Natural killer cell (primary cell): ENCODE measurements at regions not wholly inside any gene's neighbourhood (a gene's known extent, or its start where the extent isn't known, plus 50 kb on each side); places are given as distances from the start of the nearest gene placed in this dataset.

Source experiments
- ATAC-seq, 3 donors: fragments of 150-1000 bp in 2 of 3; fragments of 200-7000 bp in 1 of 3; cut with Tn5 transposase; 1 replicate in 1 of 3; 2 replicates in 2 of 3; pipeline ENCODE4 v1.10.0; 2021; ENCODE audit warnings: mild to moderate bottlenecking in 2 of 3, moderate library complexity in 2 of 3
- DNase-seq, 2 donors: peaks; one replicate each; pipeline versions ENCODE4 v3.0.0 to v3.0.0-alpha.2; 2013 to 2021; ENCODE audit warnings: mixed read lengths in 1 of 2
- H3K27ac ChIP-seq: one replicate; pipeline ENCODE4 v1.5.1; 2013; ENCODE audit warnings: mild to moderate bottlenecking, low read length
- H3K27me3 ChIP-seq: one replicate; pipeline ENCODE4 v1.6.1; 2013; ENCODE audit warnings: low read length; ENCODE audit not compliant: control insufficient read depth, insufficient read depth
- H3K36me3 ChIP-seq: one replicate; pipeline ENCODE4 v1.6.1; 2013; ENCODE audit warnings: low read length; ENCODE audit not compliant: control insufficient read depth, insufficient read depth
- H3K4me1 ChIP-seq: one replicate; pipeline ENCODE4 v1.6.1; 2013; ENCODE audit warnings: low read length; ENCODE audit not compliant: control insufficient read depth, insufficient read depth
- H3K4me3 ChIP-seq: one replicate; pipeline ENCODE4 v1.5.1; 2013; ENCODE audit warnings: low read length
- H3K9me3 ChIP-seq: one replicate; pipeline ENCODE4 v1.6.1; 2013; ENCODE audit warnings: low read length; ENCODE audit not compliant: control insufficient read depth, insufficient read depth
- H3K27ac Mint-ChIP-seq, 2 donors: one replicate each; pipeline ENCODE4 v1.8.0; 2022; ENCODE audit warnings: mild to moderate bottlenecking in 2 of 2, mixed read lengths in 2 of 2, moderate library complexity in 1 of 2
- H3K27me3 Mint-ChIP-seq, 2 donors: one replicate each; pipeline ENCODE4 v1.8.0; 2022; ENCODE audit warnings: low read depth in 2 of 2, mixed read lengths in 2 of 2
- H3K36me3 Mint-ChIP-seq: one replicate; pipeline ENCODE4 v1.8.0; 2022; ENCODE audit warnings: mixed read lengths
- H3K4me1 Mint-ChIP-seq, 2 donors: one replicate each; pipeline ENCODE4 v1.8.0; 2022; ENCODE audit warnings: mixed read lengths in 2 of 2
- H3K4me3 Mint-ChIP-seq: one replicate; pipeline ENCODE4 v1.8.0; 2022; ENCODE audit warnings: mild to moderate bottlenecking, moderate library complexity, mixed read lengths
- H3K9me3 Mint-ChIP-seq, 2 donors: one replicate each; pipeline ENCODE4 v1.8.0; 2022; ENCODE audit warnings: mixed read lengths in 2 of 2
- WGBS: methylation state at CpG from one replicate; pipeline ENCODE4 v1.1.7; 2013; ENCODE audit warnings: missing lambda C conversion rate; ENCODE audit not compliant: insufficient coverage; 5-methylcytosine and 5-hydroxymethylcytosine counted together
- intact Hi-C: fragments of 100-400 bp; cut with micrococcal nuclease; formaldehyde crosslinking; loops from one replicate; pipeline ENCODE4 v1.14.2; 2022
- TF ChIP-seq, protein P1 (sequence below): fragments of 200-600 bp; IDR thresholded peaks from one replicate; pipeline ENCODE4 v1.8.0; 2022; ENCODE audit warnings: antibody characterized with exemption

- no peaks in the 10 kb centered on the region for H3K27me3 Mint-ChIP-seq
- intact Hi-C loops, result no loop called here
- no peaks in the 10 kb centered on the region for H3K9me3 Mint-ChIP-seq
- Histone ChIP-seq H3K9me3 (no peaks in the 10 kb centered on the region), H3K27me3 (no peaks in the 10 kb centered on the region), H3K36me3 (no peaks in the 10 kb centered on the region), H3K27ac (no peak overlapping the region), H3K4me1 (peaks cover 6% of the 10 kb centered on the region), H3K4me3 (no peak overlapping the region)
- no peak overlapping the region for H3K27ac Mint-ChIP-seq
- no peak for DNase-seq
- H3K36me3 Mint-ChIP-seq, result no peaks in the 10 kb centered on the region
- 72% methylated on average over 3 of the region's 3 CpGs for WGBS
- TF ChIP-seq, protein P1, sequence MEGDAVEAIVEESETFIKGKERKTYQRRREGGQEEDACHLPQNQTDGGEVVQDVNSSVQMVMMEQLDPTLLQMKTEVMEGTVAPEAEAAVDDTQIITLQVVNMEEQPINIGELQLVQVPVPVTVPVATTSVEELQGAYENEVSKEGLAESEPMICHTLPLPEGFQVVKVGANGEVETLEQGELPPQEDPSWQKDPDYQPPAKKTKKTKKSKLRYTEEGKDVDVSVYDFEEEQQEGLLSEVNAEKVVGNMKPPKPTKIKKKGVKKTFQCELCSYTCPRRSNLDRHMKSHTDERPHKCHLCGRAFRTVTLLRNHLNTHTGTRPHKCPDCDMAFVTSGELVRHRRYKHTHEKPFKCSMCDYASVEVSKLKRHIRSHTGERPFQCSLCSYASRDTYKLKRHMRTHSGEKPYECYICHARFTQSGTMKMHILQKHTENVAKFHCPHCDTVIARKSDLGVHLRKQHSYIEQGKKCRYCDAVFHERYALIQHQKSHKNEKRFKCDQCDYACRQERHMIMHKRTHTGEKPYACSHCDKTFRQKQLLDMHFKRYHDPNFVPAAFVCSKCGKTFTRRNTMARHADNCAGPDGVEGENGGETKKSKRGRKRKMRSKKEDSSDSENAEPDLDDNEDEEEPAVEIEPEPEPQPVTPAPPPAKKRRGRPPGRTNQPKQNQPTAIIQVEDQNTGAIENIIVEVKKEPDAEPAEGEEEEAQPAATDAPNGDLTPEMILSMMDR, result no peak
- H3K4me1 Mint-ChIP-seq, result peaks cover 0 to 6% of the 10 kb centered on the region in 2 donors
- H3K4me3 Mint-ChIP-seq, result no peak overlapping the region
- no peak for ATAC-seq
Observed at GRCh38 chr14:100434033-100434601, 111.0 kb downstream of the SLC25A47 start.

GRCh38 chr14:100434911-100435438, 111.8 kb downstream of the SLC25A47 start:
- Mint-ChIP-seq H3K27me3 (no peaks in the 10 kb centered on the region), H3K4me3 (no peak overlapping the region), H3K4me1 (peaks cover 0 to 12% of the 10 kb centered on the region in 2 donors), H3K9me3 (no peaks in the 10 kb centered on the region), H3K27ac (no peak overlapping the region), H3K36me3 (no peaks in the 10 kb centered on the region)
- H3K4me3 ChIP-seq, result no peak overlapping the region
- H3K9me3 ChIP-seq, result no peaks in the 10 kb centered on the region
- H3K4me1 ChIP-seq, result peaks cover 6% of the 10 kb centered on the region
- H3K36me3 ChIP-seq, result no peaks in the 10 kb centered on the region
- no peak overlapping the region for H3K27ac ChIP-seq
- ATAC-seq (no peak), DNase-seq (no peak)
- no peaks in the 10 kb centered on the region for H3K27me3 ChIP-seq
- TF ChIP-seq, protein P1, result no peak
- intact Hi-C loops, result no loop called here
- WGBS, result 83% methylated on average over 5 of the region's 6 CpGs

- Histone ChIP-seq H3K4me3 (no peak overlapping the region), H3K27me3 (no peaks in the 10 kb centered on the region), H3K4me1 (peaks cover 6% of the 10 kb centered on the region), H3K36me3 (no peaks in the 10 kb centered on the region), H3K9me3 (no peaks in the 10 kb centered on the region), H3K27ac (no peak overlapping the region)
- ATAC-seq, result no peak
- DNase-seq, result no peak
- Mint-ChIP-seq H3K27me3 (no peaks in the 10 kb centered on the region), H3K4me3 (no peak overlapping the region), H3K4me1 (peaks cover 0 to 12% of the 10 kb centered on the region in 2 donors), H3K36me3 (no peaks in the 10 kb centered on the region), H3K9me3 (no peaks in the 10 kb centered on the region), H3K27ac (no peak overlapping the region)
- TF ChIP-seq, protein P1, result no peak
- intact Hi-C loops, result no loop called here
- WGBS, result 90% methylated on average over 3 of the region's 3 CpGs
Observed at GRCh38 chr14:100435459-100435858, 112.3 kb downstream of the SLC25A47 start.
